Right lobe of liver (tissue), 4 donors: ENCODE measurements at regions not wholly inside any gene's neighbourhood (a gene's known extent, or its start where the extent isn't known, plus 50 kb on each side); places are given as distances from the start of the nearest gene placed in this dataset.

ENCODE experiments used
- CTCF ChIP-seq, 4 donors: fragments of 200-600 bp in 3 of 4; fragments of 450-650 bp in 1 of 4; IDR thresholded peaks; one replicate each; pipeline versions ENCODE4 v1.5.1 to v1.8.0; 2016 to 2022; ENCODE audit warnings: antibody characterized with exemption in 4 of 4, mild to moderate bottlenecking in 2 of 4
- POLR2A ChIP-seq: fragments of 450-650 bp; IDR thresholded peaks from one replicate; pipeline ENCODE4 v1.6.1; 2017; ENCODE audit warnings: antibody characterized with exemption, mild to moderate bottlenecking
- donor health status: DM: no; HTN: no; CAD: no.
- donor health status: DM: no; HTN: no; CAD: no.
- donor health status: DM: no; HTN: yes; CAD: no.

GRCh38 chr1:90502696-90503095 lies 214.4 kb downstream of the BARHL2 start:
- TF ChIP-seq CTCF (IDR thresholded peaks at IDR 0.05) = no peak
- no peak for TF ChIP-seq POLR2A
